Transverse colon (tissue), 4 donors: ENCODE measurements at regions not wholly inside any gene's neighbourhood (a gene's known extent, or its start where the extent isn't known, plus 50 kb on each side); places are given as distances from the start of the nearest gene placed in this dataset.

Source experiments
- EP300 ChIP-seq: sonication (generic); formaldehyde crosslinking; IDR thresholded peaks from one replicate; pipeline ENCODE4 v1.6.1; 2017; ENCODE audit warnings: antibody characterized with exemption, low read depth
- POLR2A ChIP-seq: fragments of 450-650 bp; IDR thresholded peaks from one replicate; pipeline ENCODE4 v1.6.1; 2016; ENCODE audit warnings: antibody characterized with exemption, mild to moderate bottlenecking, moderate library complexity
- POLR2AphosphoS5 ChIP-seq, 3 donors: sonication (generic); formaldehyde crosslinking; IDR thresholded peaks; one replicate each; pipeline ENCODE4 v1.6.1; 2016; ENCODE audit warnings: antibody characterized with exemption in 3 of 3
- TF ChIP-seq, protein P1 (sequence below), 5 experiments: fragments of 200-600 bp in 3 of 5; fragments of 450-650 bp in 2 of 5; sonication (generic) in 3 of 5; IDR thresholded peaks; 1 replicate in 2 of 5; 2 replicates in 3 of 5; pipeline ENCODE4 v1.5.1; 2016 to 2017; ENCODE audit warnings: antibody characterized with exemption in 5 of 5, inconsistent platforms in 3 of 5, mild to moderate bottlenecking in 2 of 5, moderate library complexity in 1 of 5

DNA sequence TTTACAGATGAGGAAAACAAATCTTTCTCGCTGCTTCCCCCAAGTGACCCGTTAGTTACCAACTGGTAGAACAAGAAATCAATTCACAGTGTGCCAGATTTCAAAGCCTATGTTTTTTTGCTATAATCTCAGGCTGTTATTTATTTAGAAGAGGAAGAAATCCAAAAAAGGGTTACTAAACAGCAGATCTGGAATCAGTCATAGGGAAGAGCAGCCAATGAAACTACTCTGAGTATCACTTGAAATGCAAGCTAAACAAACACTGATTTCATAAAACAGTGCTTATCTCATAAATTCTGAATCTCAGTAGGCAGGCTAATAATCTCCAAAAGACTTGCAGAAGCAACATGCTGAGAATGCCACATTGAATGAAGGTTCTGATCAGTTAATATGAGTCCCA, 829.5 kb upstream of the ACO1 start:
- TF ChIP-seq POLR2AphosphoS5 (IDR thresholded peaks at IDR 0.05), result no peak
- TF ChIP-seq, protein P1, sequence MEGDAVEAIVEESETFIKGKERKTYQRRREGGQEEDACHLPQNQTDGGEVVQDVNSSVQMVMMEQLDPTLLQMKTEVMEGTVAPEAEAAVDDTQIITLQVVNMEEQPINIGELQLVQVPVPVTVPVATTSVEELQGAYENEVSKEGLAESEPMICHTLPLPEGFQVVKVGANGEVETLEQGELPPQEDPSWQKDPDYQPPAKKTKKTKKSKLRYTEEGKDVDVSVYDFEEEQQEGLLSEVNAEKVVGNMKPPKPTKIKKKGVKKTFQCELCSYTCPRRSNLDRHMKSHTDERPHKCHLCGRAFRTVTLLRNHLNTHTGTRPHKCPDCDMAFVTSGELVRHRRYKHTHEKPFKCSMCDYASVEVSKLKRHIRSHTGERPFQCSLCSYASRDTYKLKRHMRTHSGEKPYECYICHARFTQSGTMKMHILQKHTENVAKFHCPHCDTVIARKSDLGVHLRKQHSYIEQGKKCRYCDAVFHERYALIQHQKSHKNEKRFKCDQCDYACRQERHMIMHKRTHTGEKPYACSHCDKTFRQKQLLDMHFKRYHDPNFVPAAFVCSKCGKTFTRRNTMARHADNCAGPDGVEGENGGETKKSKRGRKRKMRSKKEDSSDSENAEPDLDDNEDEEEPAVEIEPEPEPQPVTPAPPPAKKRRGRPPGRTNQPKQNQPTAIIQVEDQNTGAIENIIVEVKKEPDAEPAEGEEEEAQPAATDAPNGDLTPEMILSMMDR (IDR thresholded peaks at IDR 0.05), result no peak
- no peak for TF ChIP-seq POLR2A
- no peak for TF ChIP-seq EP300
